HepG2 (cell line): ENCODE measurements at regions not wholly inside any gene's neighbourhood (a gene's known extent, or its start where the extent isn't known, plus 50 kb on each side); places are given as distances from the start of the nearest gene placed in this dataset.

Experiments used
- ATAC-seq: fragments of 200-7000 bp; cut with Tn5 transposase; 3 replicates; pipeline ENCODE4 v1.9.1; 2020; ENCODE audit warnings: mild to moderate bottlenecking, moderate library complexity
- BruUV-seq: library from RNA; stranded (reverse); fragments of 400-500 nt; replicated peaks from 2 replicates; lab custom pipeline; 2021; lab: Mats Ljungman, UMichigan
- CTCF ChIA-PET: fragments of 300-600 bp; formaldehyde crosslinking; extraction: SDS; loops from one replicate; lab custom pipeline; 2021; ENCODE audit warnings: low total read pairs, inconsistent platforms, low intra/inter-chr PET ratio; lab: Yijun Ruan, JAX
- POLR2A ChIA-PET: fragments of 350-600 bp; sonication (Branson Sonifier 250); formaldehyde crosslinking; loops from one replicate; lab custom pipeline; 2020; ENCODE audit warnings: antibody characterized with exemption, inconsistent platforms; lab: Yijun Ruan, JAX
- DNase-seq: peaks from one replicate; pipeline ENCODE4 v3.0.0-alpha.2; 2015; ENCODE audit warnings: low spot score
- FAIRE-seq: peaks from 3 replicates; lab custom pipeline; 2011; peaks lifted over from hg19 to GRCh38; lab: Jason Lieb, UNC
- H2AFZ ChIP-seq: one replicate; pipeline ENCODE4 v1.6.1; 2011; ENCODE audit warnings: low read length, inconsistent platforms
- H3K27ac ChIP-seq: fragments of 300-600 bp; 3 replicates; pipeline ENCODE4 v1.8.0; 2011; ENCODE audit warnings: mixed run types, mild to moderate bottlenecking, mixed read lengths, low read length, inconsistent platforms; ENCODE audit not compliant: insufficient read depth; ENCODE audit errors: extremely low read length
- H3K27me3 ChIP-seq, 2 experiments: fragments of 200-600 bp in 1 of 2; 2 replicates in 1 of 2; 3 replicates in 1 of 2; pipeline versions ENCODE4 v1.6.0 to v1.8.0; 2011; ENCODE audit warnings: low read length in 2 of 2, mild to moderate bottlenecking in 2 of 2, moderate library complexity in 2 of 2, inconsistent platforms in 1 of 2; ENCODE audit not compliant: insufficient read depth in 2 of 2, control insufficient read depth in 1 of 2
- H3K36me3 ChIP-seq, 2 experiments: fragments of 200-600 bp in 1 of 2; replicated peaks in 1 of 2; 2 replicates in 1 of 2; 3 replicates in 1 of 2; pipeline versions ENCODE4 v1.5.1 to v1.8.0; 2011; ENCODE audit warnings: low read length in 2 of 2, inconsistent platforms in 1 of 2; ENCODE audit not compliant: insufficient read depth in 2 of 2, control insufficient read depth in 1 of 2
- H3K4me1 ChIP-seq: 2 replicates; pipeline ENCODE4 v1.5.1; 2012; ENCODE audit warnings: low read length, inconsistent platforms; ENCODE audit not compliant: insufficient read depth
- H3K4me2 ChIP-seq: 2 replicates; pipeline ENCODE4 v1.6.0; 2011; ENCODE audit warnings: low read depth, low read length, inconsistent platforms
- H3K4me3 ChIP-seq, 3 experiments: fragments of 200-600 bp in 1 of 3; sonication (generic), shearing (Covaris generic) in 1 of 3; replicated peaks in 1 of 3; 2 replicates each; pipeline ENCODE4 v1.5.1; 2011 to 2016; ENCODE audit warnings: low read length in 3 of 3, inconsistent platforms in 2 of 3, low read depth in 2 of 3, mild to moderate bottlenecking in 2 of 3, control low read depth in 1 of 3, mixed read lengths in 1 of 3; ENCODE audit not compliant: insufficient read depth in 1 of 3
- H3K79me2 ChIP-seq: one replicate; pipeline ENCODE4 v1.6.1; 2011; ENCODE audit warnings: low read length, inconsistent platforms; ENCODE audit not compliant: insufficient read depth
- H3K9ac ChIP-seq: 2 replicates; pipeline ENCODE4 v1.6.0; 2011; ENCODE audit warnings: mild to moderate bottlenecking, low read depth, low read length, inconsistent platforms; ENCODE audit not compliant: insufficient read depth
- H3K9me3 ChIP-seq: 2 replicates; pipeline ENCODE4 v1.5.1; 2012; ENCODE audit warnings: mild to moderate bottlenecking, low read length
- H4K20me1 ChIP-seq: 2 replicates; pipeline ENCODE4 v1.6.0; 2011; ENCODE audit warnings: inconsistent platforms, mild to moderate bottlenecking, low read length, moderate library complexity; ENCODE audit not compliant: insufficient read depth
- KIAA2018 ChIP-seq: sonication (generic); formaldehyde crosslinking; IDR thresholded peaks from 2 replicates; pipeline ENCODE4 v1.5.0; 2020; ENCODE audit warnings: mild to moderate bottlenecking, missing genetic modification reagents, borderline replicate concordance
- PAX8 ChIP-seq: sonication (generic); formaldehyde crosslinking; IDR thresholded peaks from 2 replicates; pipeline ENCODE4 v1.8.0; 2022; ENCODE audit warnings: mild to moderate bottlenecking, missing genetic modification reagents, borderline replicate concordance
- SP140L ChIP-seq: sonication (generic); formaldehyde crosslinking; IDR thresholded peaks from 2 replicates; pipeline ENCODE4 v1.4.0; 2020; ENCODE audit warnings: missing genetic modification reagents, borderline replicate concordance
- ZBTB33 ChIP-seq: sonication (generic); formaldehyde crosslinking; IDR thresholded peaks from 2 replicates; pipeline ENCODE4 v1.4.0; 2020; ENCODE audit warnings: missing genetic modification reagents
- ZBTB4 ChIP-seq: sonication (generic); formaldehyde crosslinking; IDR thresholded peaks from 2 replicates; pipeline ENCODE4 v1.4.0; 2020; ENCODE audit warnings: missing genetic modification reagents, mild to moderate bottlenecking, borderline replicate concordance
- ZMAT5 ChIP-seq: sonication (generic); formaldehyde crosslinking; IDR thresholded peaks from 2 replicates; pipeline ENCODE4 v1.5.0; 2020; ENCODE audit warnings: mild to moderate bottlenecking, low read depth, missing genetic modification reagents, borderline replicate concordance
- ZNF383 ChIP-seq: sonication (generic); formaldehyde crosslinking; IDR thresholded peaks from 2 replicates; pipeline ENCODE4 v1.4.0; 2020; ENCODE audit warnings: missing genetic modification reagents, mild to moderate bottlenecking, borderline replicate concordance
- WGBS: methylation state at CpG from one replicate; pipeline ENCODE4 v1.1.6; 2017; ENCODE audit warnings: low lambda C conversion rate; 5-methylcytosine and 5-hydroxymethylcytosine counted together
- in situ Hi-C: cut with HindIII; loops from 2 replicates; pipeline ENCODE4 v1.10.0; 2017; ENCODE audit warnings: low pct_unique_long_range_greater_than_20kb; ENCODE audit not compliant: extremely low pct_ligation_motif_present
- intact Hi-C: fragments of 100-400 bp; cut with micrococcal nuclease; formaldehyde crosslinking; loops from one replicate; pipeline ENCODE4 v1.10.0; 2022; ENCODE audit not compliant: unreplicated experiment

GRCh38 chr6:154901876-154902552 is 93.1 kb upstream of the TIAM2 start (continued):
- TF ChIP-seq KIAA2018 (CRISPR knock-in tag) (no peak), PAX8 (CRISPR knock-in tag) (no peak)

- H3K4me1 ChIP-seq, result no peaks in the 10 kb centered on the region
- no TSS peak for BruUV-seq
- H3K4me2 ChIP-seq, result no peak overlapping the region
- DNase-seq, result no peak
- CTCF ChIA-PET, result no interaction called here
- H2AFZ ChIP-seq, result no peak overlapping the region
- H4K20me1 ChIP-seq, result no peaks in the 10 kb centered on the region
- peaks cover 2 to 12% of the 10 kb centered on the region in 2 experiments; a peak in 2 of 5 replicates for H3K36me3 ChIP-seq
- H3K4me3 ChIP-seq, result no peak overlapping the region
- H3K9ac ChIP-seq, result no peak overlapping the region
- ATAC-seq, result no peak
- H3K27ac ChIP-seq, result no peak overlapping the region
- 61% methylated on average over 3 of the region's 3 CpGs for WGBS
- in situ Hi-C loops, result loop anchor here (25.0 kb wide), 1 partner anchor 630 kb away; no protein-coding TSS in a partner anchor
- H3K79me2 ChIP-seq, result no peaks in the 10 kb centered on the region
- FAIRE-seq, result no peak
- intact Hi-C loops, result no loop called here
- POLR2A ChIA-PET, result no interaction called here
- no peaks in the 10 kb centered on the region for H3K9me3 ChIP-seq
- H3K27me3 ChIP-seq, result no peaks in the 10 kb centered on the region
- TF ChIP-seq SP140L (CRISPR knock-in tag), result no peak
- TF ChIP-seq ZBTB33 (CRISPR knock-in tag), result no peak
- TF ChIP-seq ZNF383 (CRISPR knock-in tag), result no peak
- TF ChIP-seq ZBTB4 (CRISPR knock-in tag), result no peak
- TF ChIP-seq ZMAT5 (CRISPR knock-in tag), result no peak
Measured at GRCh38 chr6:154907291-154907690, 87.8 kb upstream of the TIAM2 start.
